ENCODE measurements at regions not wholly inside any gene's neighbourhood (a gene's known extent, or its start where the extent isn't known, plus 50 kb on each side); places are given as distances from the start of the nearest gene placed in this dataset.
A peak's percentile ranks its signal among the peaks of the same experiment; 100 is the strongest.
"Not testable (repeated sequence)": the region's sequence is repeated elsewhere in the genome, so short reads cannot be mapped to it uniquely, and the experiment has no call there.

DNA sequence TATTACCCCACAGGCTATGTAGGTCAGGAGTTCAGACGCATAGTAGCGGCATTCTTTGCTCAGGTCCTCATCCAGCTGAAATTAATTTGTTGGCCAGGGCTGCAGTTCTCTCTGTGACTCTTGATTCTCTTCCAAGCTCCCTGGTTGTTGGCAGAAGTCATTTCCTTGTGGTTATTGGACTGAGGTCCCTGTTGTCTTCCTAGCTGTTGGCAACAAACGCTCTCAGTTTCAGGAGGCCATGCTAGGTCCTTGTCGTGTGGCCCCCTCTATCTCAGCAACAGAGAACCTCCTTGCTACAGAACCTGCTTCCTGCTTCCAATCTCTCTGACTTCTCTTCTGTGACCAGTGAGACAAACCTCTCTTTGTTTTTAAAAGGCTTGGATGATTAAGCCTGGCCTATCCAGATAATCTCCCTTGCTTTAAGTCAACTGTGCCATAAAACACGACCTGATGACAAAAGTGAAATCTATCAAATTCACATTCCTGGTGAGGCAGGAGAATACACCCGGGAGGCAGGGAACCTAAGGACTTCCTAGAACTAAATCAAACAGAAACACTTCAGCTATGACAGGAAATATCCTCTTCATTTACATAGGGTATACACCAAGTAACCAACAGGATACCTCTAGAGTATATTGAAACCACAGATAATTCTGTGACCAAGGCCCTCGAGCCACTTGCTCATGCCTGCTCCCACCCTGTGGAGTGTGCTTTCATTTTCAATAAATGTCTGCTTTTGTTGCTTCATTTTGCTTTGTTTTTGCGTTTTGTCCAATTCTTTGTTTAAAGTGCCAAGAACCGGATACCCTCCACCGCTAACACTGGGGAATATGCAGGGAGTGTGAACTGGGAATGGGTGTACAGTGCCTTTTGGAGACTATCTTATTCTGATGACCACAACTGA lies 196.0 kb downstream of the BTBD3 start:
- no peak for DNase-seq (ENCODE audit: low spot score)

DNA sequence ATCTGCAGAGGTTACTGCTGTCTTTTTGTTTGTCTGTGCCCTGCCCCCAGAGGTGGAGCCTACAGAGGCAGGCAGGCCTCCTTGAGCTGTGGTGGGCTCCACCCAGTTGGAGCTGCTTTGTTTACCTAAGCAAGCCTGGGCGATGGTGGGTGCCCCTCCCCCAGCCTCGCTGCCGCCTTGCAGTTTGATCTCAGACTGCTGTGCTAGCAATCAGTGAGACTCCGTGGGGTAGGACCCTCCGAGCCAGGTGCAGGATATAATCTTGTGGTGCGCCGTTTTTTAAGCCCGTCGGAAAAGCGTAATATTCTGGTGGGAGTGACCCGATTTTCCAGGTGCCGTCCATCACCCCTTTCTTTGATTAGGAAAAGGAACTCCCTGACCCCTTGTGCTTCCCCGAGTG lies 211.4 kb downstream of the BTBD3 start:
- not testable (repeated sequence) for DNase-seq (ENCODE audit: low spot score)

DNA sequence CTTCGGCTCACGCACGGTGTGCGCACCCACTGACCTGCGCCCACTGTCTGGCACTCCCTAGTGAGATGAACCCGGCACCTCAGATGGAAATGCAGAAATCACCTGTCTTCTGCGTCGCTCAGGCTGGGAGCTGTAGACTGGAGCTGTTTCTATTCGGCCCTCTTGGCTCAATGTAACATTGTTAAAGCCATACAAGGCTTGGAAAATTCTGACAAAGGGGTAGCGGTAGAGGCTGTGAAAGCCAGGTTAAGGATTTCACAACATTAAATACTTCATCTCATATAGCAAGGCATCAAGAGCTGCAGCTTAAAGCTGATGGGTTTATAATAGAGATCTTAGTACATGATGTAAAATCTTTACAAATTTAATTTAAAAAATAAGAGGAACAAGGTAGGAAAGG lies 211.8 kb downstream of the BTBD3 start:
- not testable (repeated sequence) for DNase-seq (ENCODE audit: low spot score)

DNA sequence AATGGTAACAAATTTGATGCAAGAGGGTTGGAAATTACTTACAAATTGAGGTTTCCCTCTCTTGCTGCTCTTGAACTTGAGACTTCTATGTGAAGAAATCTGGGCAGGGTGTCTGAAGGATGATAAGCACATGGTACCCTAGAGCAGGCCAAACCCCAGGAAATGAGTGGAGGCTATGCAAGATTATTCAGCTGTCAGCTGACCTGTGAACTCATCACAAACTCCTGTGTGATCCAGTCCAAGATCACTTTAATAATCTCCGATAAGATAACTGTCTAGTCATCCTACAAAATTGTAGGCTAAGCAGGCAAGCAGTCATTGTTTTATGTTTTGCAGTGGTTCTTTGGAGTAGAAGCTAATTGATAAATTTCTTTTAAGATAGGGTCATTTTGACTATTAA lies 213.1 kb downstream of the BTBD3 start:
- no peak for DNase-seq (ENCODE audit: low spot score)

DNA sequence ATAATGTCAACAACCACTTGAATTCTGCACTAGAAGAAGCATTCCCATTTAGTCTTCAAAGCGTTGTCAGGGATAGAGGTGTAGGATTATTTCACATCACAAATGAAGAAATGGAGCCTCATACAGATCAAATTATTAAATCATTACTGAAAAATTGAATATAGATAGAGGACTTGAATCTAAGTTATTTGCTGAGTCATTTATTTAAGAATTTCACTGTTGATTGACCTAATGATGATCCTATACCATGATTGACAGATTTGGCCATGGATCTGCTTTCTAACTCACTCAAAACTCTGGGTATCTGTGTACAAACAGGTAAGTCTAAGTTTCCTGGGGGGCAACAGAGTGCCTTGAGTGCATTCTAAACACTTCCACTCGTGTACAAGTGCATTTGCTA lies 215.9 kb downstream of the BTBD3 start:
- DNase-seq (ENCODE audit: low spot score), result no peak

DNA sequence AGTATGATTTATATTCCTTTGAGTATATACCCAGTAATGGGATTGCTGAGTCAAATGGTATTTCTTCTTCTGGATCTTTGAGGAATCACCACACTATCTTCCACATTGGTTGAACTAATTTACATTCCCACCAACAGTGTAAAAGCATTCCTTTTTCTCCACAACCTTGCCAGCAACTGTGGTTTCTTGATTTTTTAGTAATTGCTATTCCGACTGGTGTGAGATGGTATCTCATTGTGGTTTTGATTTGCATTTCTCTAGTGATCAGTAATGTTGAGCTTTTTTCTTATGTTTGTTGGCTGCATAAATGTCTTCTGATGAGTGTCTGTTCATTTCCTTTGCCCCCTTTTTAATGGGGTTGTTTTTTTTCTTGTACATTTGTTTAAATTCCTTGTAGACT lies 228.3 kb downstream of the BTBD3 start:
- DNase-seq (ENCODE audit: low spot score), result not testable (repeated sequence)

DNA sequence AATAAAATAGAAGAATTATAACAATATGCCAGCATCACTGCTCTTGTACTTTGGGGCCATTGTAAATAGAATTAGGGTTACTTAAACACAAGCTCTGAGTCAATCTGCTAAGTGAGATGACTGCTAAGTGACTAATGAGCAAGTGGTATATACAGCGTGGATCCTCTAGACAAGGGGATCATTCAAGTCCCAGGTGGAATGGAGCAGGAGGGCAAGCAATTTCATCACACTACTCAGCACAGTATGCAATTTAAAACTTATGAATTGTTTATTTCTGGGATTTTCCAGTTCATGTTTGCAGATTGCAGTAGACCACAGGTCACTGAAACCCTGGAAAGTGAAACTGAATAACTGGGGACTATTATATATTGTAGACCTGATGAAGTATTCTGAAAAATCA lies 235.3 kb downstream of the BTBD3 start:
- DNase-seq (ENCODE audit: low spot score), result no peak

DNA sequence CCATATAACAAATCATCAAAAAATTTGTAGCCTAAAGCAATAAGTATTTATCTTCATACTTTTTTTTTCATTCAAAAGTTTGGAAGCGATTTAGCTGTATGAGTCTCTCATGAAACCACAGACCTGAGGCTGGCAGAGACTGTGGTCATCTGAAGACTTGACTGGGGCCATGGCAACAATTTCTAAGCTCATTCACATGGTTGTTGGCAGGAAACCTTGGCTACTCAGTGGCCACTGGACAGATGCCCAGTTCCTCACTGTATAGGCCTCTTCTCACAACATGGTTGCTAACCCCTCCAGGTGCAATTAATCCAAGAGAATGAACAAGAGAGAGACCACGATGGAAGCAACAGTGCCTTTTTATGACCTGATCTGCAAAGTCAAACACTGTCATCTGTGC lies 235.9 kb downstream of the BTBD3 start:
- no peak for DNase-seq (ENCODE audit: low spot score)

DNA sequence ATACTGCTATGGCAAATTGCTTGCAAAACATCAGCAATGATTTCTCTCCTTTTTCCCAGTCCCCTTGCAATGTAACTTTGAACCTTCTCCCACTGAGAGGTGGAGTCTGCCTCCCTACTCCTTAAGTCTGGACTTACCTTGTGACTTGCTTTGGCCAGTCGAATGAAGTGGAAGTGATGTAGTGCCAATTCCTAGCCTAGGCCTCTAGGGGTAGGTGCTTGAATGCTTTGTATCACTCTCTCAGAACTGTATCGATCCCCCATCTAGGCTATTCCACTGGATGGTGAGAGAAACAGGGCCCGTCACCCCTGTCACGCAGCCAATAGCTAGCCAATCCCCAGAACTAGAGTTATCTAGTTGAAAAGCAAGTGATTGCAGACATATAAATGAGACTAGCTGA lies 238.6 kb downstream of the BTBD3 start:
- DNase-seq (ENCODE audit: low spot score), result no peak

DNA sequence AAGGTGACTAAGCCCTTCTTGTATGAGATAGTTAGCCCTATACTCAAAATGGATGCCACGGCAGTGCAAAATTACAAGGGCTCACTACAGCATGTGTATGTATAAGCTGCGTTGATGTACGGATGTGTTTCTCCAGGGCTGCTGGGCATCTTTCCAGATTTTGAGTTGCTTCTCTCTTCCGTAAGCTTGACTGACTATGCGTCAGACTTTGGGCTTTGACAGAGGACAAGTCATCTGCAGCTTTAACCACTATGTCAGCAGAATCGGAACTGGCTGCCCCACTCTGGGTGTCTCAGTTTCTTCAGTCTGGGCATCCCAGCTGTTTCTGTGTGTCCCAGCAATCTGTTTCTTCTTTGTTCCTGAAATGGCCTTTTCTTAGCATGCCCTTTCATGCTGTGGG lies 241.6 kb downstream of the BTBD3 start:
- no peak for DNase-seq (ENCODE audit: low spot score)

DNA sequence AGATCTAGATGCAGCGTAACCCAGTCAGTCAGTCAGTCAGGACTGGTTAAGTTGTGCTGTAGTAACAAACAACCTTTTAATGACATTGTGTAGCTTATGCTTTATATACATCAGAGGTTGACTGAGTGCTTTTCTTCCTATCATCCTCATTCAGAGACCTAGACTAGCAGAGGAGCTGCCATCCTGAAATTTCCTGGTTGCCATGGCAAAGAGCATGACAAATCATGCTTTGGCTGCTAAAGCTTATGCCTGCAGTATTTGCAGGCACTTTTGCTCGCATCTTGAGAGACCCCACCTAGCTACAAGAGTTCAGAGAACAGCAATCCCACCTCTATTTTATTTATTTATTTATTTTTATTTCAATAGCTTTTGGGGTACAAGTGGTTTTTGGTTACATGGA lies 244.0 kb downstream of the BTBD3 start:
- DNase-seq (ENCODE audit: low spot score), result no peak

DNA sequence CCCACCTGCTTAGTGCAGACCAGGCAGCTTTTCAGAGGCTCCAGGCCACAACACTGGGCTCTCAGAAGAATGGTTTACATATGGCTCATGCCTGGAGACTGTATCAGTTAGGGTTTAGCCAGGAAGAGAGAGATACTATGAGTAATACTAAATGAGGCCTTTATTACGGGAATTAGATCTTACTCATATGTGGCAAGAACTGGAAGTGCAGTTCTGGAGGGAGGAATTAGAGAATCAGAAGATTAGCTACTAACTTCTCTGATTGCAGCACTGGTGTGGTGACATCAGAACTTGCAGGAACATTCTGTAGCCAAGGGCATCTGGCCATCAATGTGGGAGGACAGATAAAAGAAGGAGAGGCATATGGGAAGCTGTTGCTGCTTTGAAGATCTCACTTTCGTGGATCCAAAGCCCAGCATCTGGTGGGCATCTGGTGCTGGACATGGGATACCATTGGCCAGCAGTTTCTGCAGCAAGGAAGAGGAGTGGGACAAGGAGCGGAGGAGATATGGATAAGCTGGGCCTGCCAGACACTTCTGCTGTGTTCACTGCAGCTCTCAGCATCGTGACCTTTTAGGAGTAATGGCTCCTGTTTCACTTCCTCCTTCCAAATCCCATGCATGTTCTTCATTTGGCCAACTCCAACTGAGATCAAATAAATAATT lies 248.5 kb downstream of the BTBD3 start:
- peak; percentile 7 for DNase-seq (ENCODE audit: low spot score)

DNA sequence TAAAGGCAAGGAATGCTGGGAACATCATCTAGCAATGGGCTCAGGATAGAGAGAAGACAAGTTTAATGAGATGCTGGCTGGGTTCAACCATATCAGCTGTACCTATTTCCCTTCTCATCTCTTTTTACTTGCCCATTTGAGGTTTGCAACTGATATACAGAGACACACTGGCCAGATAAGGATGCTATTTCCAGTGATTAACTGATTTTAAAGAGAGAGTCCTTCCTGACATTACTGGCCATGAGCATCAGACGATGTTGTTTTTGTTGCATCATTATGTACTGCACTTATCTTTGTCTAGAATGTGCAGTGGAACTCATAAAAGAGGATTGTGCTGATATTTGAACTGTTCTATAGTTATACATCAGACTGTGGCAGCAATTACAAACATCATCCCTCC lies 252.7 kb downstream of the BTBD3 start:
- DNase-seq (ENCODE audit: low spot score), result no peak

DNA sequence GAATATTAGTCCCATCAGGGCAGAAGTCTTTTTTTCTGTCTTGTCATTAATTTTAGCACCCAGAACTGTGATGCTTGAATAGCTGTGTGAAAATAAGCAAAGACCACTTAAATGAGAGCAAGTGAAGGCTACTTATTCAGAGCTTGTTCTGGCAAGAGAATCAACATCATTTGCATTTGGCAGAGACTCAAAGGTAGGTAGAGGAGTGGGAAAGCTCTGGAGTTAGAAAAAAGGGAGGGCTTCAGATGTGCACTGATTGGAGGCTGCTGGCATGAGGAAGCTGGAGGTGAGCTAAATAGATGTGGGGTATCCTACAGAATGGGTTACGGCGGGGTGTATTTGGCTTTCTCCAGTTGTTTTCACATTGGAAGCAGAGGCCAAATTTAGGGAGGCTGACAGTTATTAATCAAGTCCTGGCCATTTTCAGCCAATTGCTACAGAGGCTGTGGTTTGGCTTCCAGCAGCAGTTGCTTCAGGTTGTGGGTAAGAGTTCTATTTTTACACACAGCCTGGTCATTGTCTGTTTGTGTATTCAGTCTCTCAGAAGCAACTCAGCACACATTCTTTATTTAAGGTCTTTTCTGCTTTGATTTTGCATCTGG lies 254.3 kb downstream of the BTBD3 start:
- no peak for DNase-seq (ENCODE audit: low spot score)

DNA sequence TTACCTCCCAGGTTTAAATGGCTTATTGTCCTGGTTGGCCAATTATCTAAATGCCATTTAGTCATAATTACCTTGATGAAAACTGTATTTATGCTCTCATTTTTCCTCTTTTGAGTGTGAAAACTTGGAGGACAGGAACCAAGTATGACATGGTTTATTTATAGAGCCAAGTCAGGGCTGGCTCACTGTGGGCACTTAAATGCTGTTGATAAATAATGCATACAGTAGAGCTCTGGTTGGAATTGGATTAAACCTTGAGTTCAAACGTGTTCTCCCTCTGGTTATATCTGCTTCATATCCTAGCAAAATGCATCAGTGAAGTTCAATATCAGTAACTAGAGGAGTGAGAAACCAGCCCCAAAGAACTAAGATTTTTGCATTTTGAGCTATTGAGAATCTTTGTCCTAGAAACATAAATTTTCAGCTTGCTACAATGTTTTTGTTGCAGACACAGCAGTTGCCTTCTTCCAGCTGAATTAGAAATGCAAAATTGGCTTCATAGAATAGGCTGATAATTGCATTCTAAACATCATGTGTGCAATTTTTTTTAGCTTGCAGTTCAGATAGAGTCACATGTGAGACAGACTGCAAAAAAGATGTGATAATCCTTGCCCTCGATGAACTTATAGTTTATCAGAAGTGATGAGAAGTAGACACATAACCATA lies 255.8 kb downstream of the BTBD3 start:
- no peak for DNase-seq (ENCODE audit: low spot score)

DNA sequence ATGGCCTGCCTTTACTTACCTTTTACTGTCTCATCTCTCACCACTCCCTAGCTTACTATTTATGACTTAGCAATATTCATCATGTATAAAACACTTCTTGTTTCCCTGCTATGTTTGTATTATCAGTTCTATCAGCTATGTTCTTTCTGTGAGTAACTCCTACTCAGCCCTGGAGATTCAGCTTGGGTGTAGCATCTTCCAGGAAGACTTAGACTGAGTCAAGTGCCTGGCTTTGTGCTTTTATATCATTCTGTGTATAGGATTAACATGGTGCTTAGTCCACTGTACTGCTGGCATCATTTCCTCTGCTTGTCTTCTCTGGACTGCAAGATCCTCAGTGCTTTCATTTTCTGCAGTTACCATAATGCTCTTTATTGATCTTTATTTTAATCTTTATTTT lies 257.8 kb downstream of the BTBD3 start:
- no peak for DNase-seq (ENCODE audit: low spot score)

DNA sequence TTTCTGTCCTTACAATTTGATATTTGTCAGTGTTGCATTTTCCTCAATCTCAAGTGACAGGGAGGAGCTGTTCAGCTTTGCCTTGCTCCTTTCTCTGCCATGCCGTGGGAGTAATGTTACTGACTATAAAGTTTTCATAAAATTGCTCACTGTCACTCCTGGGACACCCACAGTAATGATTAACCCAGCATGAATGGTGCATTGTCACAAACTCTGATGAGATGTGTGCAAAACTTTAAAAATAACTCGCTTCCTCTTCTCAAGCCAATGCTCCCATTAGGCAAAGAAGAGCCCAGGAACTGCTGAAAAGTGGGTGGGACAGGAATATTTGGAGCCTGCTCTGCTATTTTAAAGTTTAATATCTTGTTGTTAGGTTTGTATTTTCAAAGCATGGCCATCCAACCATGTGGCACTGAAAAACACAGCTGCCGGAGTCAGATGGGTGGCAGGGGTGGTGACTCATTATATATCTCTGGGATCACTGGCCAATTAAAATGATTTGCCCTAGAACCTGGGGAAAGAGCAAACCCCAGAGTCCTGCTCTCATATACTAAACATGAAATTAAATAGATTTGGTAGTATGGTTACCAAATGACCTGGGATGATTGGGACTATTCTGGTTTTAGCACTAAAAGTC lies 260.1 kb downstream of the BTBD3 start:
- DNase-seq (ENCODE audit: low spot score), result no peak

DNA sequence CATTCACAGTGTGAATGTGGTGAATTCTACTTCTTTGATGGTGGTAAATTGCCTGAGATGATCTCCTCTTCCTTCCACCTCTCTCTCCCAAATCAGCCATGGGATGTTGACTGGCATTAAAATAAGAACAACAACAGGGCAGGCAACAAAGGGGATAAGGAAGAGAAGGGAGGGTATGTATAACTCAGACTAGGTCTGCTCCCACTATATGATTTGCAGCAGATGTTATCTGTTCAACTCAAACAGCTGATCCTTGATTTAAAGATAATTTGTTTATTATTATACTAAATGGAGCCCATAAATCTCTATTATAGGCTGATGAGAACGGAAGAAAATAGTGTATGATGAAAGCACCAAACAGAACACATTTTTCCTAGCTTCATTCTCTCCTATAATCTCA lies 262.0 kb downstream of the BTBD3 start:
- no peak for DNase-seq (ENCODE audit: low spot score)

DNA sequence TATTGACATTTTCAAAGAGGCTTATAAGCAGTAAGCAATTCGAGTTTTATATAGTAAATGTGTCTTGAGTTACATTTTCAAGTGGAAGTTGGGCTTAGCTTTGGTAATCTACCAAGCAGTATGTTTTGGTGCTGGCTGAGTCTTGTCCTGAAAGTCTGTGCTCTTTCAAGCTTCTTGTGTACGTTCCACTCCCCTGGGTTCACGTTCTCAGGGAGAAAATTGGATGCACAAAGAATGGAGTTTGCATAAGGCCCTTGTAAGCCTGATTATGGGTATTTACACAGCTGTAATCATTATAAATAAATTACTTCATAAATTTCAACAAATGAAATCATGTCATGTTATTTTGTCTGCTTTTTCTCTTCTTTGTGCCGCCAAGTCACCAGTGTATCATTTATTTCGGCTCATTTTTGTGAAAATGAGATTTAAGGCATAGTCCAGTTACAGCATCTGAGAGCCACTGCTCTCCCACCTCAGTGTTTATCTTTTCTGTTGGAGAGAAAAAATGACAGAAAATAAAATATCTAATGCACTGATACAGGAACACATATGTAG lies 262.5 kb downstream of the BTBD3 start:
- no peak for DNase-seq (ENCODE audit: low spot score)

DNA sequence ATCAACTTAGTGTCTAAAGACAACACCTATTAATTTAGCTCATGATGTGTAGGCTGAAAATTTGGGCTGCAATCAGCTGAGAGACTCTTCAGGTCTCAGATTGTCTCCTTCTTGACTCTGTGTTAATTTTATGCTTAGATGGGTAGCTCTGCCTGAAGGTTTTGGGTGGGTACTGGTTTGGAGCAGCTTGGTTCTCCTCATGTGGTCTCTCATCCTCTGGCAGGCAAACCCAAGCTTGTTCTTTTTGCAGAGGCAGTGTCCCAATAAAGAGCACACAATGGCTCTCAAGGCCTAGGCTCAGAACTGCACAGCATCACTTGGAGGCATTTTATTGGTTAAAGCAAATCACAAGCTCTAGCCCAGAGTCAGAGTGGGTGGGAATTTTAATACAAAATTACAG lies 280.6 kb downstream of the BTBD3 start:
- DNase-seq (ENCODE audit: low spot score), result no peak

DNA sequence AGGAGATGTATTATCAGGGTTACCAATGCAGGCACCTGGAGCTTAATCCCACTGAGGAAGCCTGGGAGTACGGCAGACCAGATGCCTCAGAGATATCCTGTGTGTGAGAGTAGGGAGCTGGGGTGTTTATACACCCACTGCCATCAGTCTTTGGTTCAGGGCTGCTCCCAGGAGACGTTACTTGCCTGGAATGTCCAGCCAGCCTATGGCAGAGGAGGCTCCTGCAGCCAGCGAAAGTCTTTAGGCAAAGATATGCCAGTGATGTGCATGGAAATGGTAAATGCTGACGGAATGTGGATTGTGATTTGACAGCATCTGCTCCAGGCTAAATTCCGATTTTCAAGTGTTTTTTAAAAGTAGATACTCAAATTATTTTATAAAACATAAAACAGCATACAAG lies 282.0 kb downstream of the BTBD3 start:
- DNase-seq (ENCODE audit: low spot score), result no peak
